GM12891 (cell line): ENCODE measurements at regions not wholly inside any gene's neighbourhood (a gene's known extent, or its start where the extent isn't known, plus 50 kb on each side); places are given as distances from the start of the nearest gene placed in this dataset.

ENCODE experiments used
- POLR2A ChIP-seq: IDR thresholded peaks from 2 replicates; pipeline ENCODE4 v1.6.1; 2011; ENCODE audit warnings: low read depth, low read length, control low read depth
- POLR2AphosphoS5 ChIP-seq: IDR thresholded peaks from 2 replicates; pipeline ENCODE4 v1.6.1; 2011; ENCODE audit warnings: low read depth, low read length, control low read depth
- POU2F2 ChIP-seq: IDR thresholded peaks from 2 replicates; pipeline ENCODE4 v1.6.1; 2011; ENCODE audit warnings: low read depth, mild to moderate bottlenecking, control low read depth, low read length, moderate library complexity
- SPI1 ChIP-seq: IDR thresholded peaks from 2 replicates; pipeline ENCODE4 v1.6.1; 2011; ENCODE audit warnings: low read depth, low read length, control low read depth
- TAF1 ChIP-seq: IDR thresholded peaks from 2 replicates; pipeline ENCODE4 v1.6.1; 2011; ENCODE audit warnings: low read depth, low read length, control low read depth

- TF ChIP-seq POLR2AphosphoS5, result no peak
- no peak for TF ChIP-seq POLR2A
- TF ChIP-seq TAF1, result no peak
- no peak for TF ChIP-seq SPI1
- TF ChIP-seq POU2F2, result no peak
Measured at GRCh38 chr6:23754197-23754596, 371.8 kb upstream of the NRSN1 start.
